HG03025 (cell line): ENCODE measurements at regions not wholly inside any gene's neighbourhood (a gene's known extent, or its start where the extent isn't known, plus 50 kb on each side); places are given as distances from the start of the nearest gene placed in this dataset.

Experiments used
- ATAC-seq: cut with Tn5 transposase; IDR thresholded peaks from one replicate; pipeline ENCODE4 v1.9.1; 2021; ENCODE audit warnings: mild to moderate bottlenecking, moderate library complexity; ENCODE audit not compliant: unreplicated experiment, low FRiP score

DNA sequence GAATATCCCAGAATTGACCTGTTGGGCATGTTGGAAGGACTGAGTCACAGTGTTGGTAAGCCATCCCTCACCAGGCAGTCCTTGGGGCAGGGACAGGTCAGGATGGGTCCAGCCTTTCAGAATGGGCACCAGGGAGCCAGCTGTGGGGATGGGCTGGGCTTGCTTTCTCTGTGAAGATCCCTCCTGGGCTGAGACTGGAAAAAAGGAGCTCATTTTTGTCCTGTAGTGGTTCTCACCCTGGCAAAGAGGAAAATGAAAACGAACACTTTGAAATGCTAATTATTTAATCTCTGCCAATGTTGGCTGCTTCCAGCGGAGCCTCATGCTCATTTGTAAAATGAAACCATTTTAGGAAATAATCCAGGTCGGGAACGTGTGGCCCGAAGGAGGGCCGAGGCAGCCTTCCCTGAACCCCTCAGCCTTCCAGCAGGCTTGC, 237.5 kb upstream of the SALL1 start:
- ATAC-seq, result no peak

DNA sequence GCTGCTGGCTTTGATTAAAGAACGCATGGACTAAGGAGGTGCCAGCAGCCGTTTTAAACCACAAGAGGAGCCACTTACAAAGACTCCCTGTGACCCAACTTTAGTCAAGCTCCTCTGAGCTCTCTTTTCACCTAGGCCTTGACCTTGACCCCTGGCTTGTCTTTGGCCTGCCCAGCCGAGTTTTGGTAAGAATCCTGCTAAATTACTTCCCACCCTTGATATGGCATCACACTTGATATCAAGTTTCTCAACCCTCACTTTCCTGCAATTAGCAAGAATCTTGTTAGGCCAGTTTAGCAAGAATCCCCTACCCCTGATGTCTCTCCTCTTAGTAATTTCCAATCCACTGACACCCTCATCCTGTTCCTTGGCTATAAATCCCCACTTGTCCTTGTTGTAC, 232.8 kb upstream of the SALL1 start:
- no peak for ATAC-seq

- ATAC-seq, result no peak
Observed at GRCh38 chr16:51382940-51383339, 231.9 kb upstream of the SALL1 start.

DNA sequence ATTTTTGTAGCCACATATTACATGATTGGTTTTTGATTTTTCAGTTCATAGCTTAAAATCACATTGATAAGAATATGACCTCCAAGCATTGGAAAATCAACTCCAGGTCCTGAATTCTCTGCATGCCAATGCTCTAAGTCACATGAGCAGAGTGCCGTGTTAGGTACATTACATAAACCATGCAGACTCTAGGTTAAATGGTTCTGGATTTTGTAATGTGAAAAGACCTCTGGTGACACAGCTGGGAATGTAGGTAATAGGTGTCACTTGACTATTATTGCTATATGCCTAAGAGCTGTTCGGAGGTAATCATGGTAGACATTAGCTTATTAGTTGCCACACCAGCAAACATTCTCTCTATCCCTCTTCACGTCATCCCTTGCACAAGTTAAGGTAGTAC, 231.1 kb upstream of the SALL1 start:
- no peak for ATAC-seq

DNA sequence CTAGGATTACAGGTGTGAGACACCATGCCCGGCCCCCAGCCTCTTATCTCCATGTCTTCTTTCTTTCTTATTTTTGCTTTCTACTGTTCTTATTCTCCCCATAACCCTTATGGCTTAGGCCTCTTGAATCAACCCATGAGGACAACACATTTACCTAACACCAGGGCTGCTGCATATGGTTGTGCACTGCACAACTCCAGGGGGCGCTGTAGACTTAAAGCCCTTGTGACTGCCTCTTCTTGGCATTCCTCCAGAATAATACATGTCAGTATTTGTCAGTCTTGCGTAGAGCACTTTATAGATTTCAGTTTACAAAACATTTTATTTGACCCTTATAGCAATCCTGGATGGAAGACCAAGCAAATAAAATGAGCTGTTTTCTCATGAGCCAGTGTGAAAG, 225.0 kb upstream of the SALL1 start:
- no peak for ATAC-seq

- no peak for ATAC-seq
Observed at GRCh38 chr16:51374790-51375189, 223.7 kb upstream of the SALL1 start.

DNA sequence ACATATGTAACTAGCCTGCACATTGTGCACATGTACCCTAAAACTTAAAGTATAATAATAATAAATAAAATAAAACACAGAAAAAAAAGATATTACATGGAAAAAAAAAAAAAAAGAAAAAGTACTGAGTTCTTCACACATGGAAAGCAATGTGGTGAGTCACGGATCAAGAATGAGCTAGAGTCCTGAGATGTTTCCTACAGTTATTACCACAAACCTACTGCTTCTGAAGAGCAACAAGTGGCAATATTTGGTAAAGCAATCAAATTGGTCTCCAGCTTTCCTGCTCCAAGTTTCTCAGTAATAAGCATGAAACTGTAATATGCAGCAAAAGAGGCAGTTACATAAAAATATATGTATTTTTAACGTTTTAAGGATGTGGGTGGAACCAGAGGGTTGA, 223.3 kb upstream of the SALL1 start:
- no peak for ATAC-seq

DNA sequence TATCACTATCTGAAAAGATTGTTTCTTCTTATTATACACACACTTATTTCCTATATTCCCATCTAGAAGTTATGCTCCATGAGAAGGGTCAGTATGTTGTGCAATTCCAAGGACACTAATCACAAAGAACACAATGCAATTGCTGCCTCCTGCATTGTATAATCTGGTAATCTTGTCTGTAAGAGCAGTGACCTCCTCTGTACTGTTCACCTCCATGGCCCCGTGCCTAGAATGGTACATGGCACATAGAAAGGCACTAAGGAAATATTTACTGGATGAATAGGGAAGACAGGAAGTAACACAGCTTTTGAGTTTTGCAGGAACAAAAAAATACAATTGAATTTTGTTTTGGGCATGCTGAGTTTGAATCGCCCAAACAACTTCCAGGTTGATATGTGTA, 214.6 kb upstream of the SALL1 start:
- ATAC-seq, result no peak

GRCh38 chr16:51359141-51359955, 208.3 kb upstream of the SALL1 start:
- ATAC-seq, result no peak

DNA sequence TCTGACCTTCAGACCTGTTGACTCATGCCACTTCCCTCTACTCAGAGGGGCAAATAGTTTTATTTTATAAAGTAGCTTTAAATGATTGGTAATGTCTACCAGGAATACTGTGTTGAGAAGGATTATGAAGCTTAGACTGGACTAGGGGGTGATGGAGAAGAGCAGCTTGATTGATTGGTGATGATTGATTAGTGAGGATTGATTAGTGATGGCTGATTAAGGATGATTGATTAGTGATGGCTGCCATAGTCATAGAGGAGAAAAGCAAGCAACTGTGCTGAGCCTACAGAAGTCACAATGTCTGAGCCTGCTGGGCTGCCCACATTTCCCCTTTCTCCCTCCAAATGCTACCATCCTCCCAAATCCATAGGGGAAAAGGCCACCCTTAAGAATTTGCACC, 206.8 kb upstream of the SALL1 start:
- ATAC-seq, result no peak

DNA sequence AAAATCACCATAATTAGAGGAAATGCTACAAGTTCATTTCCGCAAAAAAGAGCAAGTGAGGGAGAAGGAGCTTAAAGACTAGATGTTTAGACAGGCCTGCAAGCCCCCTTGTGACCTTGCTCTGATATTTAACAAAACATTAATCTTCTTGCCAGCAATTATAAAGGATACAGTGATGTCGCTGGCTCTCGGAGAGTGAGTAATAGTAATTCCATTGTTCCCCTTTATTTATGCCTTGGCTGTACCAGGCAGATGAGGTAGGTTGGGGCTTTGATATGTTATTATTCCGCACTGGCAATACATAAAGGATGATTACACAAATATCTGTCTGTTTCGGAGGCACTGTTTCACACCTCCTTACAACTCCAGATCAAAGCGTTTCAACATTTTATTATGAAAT, 204.8 kb upstream of the SALL1 start:
- no peak for ATAC-seq

GRCh38 chr16:51355195-51355594, 204.1 kb upstream of the SALL1 start:
- ATAC-seq, result no peak

GRCh38 chr16:51353055-51353454, 202.0 kb upstream of the SALL1 start:
- ATAC-seq, result no peak

DNA sequence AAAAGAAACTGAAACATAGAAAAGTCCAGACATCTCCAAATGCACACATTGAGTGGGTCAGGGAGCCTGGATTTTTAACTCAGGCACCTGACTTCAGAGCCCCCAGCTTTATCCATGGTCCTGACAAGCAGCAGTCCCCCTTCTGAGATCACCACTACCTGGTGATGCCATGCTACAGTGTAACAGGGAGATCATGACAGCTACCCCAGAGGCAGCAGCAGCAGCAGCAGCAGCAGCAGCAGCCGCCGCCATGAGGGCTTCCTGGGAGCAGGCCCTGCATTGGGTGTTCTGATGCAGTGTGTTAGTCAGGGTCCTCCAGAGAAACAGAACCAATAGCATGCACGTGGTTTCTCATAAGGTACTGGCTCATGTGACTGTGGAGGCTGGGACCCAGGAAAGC, 198.6 kb upstream of the SALL1 start:
- ATAC-seq, result no peak

DNA sequence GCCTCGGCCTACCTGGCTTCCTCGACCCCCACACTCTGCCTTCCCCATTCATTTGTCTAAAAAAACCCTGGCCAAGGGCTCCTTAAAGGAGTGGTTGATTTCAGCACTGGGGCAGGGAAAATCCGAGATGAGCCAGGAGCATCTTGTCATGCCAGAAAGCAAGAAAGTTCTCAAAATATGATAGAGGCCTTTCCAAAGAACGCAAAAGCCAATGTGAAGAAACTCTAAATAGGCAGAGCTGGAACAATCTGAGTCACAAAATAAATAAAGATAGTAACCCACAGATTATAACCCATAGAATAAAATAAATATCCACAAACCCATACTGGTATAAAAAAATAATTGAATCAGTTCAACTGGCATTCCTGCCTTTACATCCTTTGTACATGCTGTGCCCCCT, 192.3 kb upstream of the SALL1 start:
- ATAC-seq, result no peak

DNA sequence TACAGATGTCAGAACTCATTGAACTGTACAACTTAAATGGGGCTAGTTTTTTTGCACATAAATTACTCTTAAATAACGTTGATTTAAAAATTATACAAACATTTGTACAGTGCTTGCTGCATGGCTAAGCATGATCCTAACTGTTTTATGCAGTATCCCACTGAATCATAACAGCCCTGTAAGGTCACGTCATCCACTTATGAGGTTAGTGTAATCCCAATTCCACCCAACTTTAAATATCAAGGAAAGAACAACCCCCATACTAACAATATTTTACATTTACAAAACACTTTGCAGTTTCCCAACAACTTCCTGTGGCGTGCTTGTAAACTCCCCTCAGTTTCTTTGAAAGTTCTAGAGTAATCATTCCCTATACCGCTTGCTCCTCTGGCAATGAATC, 190.1 kb upstream of the SALL1 start:
- no peak for ATAC-seq

DNA sequence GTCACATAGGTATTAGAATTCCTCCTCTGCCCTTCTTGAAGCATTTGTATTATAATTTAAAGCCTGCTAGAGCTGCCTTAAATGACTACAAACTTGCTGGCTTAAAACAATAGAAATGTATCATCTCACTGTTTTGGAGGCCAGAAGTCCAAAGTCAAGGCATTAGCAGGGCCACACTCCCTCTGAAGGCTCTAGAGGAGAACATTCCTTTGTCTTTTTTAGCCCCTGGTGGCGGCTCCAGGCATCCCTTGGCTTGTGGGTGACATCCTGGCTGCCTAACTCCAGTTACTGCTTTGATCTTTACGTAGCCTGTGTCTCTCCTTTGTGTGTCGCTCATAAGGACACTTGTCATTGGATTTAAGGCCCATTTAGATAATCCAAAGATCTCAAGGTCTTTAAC, 186.6 kb upstream of the SALL1 start:
- ATAC-seq, result no peak

GRCh38 chr16:51328733-51329132, 177.7 kb upstream of the SALL1 start:
- ATAC-seq, result no peak

DNA sequence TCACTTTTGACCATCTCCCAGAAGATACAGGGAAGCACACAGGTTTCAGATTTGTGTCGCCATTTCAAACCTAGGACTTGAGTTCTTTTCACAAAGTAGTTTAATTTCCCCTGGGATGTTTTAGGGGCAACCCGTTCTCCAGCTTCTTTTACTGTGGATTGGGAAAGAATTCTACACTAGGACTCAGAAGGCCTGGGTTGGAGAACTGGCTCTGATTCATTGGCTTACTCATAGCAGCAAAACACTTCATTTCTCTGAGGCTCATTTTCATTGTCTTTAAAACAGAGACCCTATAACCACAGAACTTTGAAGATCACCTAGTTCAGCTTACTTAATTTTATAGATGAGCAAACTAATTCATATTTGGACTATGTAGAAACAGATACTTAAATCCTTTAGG, 175.9 kb upstream of the SALL1 start:
- ATAC-seq, result no peak

DNA sequence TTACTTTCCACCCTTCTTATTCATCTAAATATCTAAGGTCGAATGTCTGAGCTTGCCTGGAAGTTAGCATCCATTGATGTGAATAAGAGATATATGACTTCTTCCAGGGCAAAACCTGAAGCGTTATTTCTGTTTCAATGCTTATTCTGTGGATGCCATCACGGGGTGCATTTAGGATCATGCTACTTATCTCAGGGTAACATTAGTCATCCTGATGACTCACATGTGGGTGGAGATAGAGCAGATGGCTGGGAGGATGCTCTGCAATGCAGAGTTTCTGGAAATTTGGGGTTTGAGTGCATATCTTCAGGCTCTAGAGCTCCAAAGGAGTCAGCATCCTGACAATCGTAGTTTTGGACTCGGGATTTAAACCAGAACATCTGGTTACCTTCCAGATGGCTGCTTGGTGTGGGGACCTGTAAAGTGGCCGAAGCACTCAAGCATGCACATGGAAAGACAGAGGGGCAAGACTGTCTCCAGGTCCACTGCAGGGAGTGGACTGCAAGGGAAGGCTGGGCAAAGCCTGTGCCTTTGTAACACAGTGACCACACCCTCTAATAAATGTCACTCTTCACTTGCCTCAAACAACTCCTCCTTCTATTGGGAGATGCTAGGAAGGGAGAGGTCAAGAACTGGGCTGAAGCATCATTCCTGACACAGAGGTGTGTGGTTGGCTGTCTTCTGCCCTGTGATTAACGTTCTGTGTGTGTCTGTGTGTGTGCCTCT, 175.2 kb upstream of the SALL1 start:
- ATAC-seq, result no peak

DNA sequence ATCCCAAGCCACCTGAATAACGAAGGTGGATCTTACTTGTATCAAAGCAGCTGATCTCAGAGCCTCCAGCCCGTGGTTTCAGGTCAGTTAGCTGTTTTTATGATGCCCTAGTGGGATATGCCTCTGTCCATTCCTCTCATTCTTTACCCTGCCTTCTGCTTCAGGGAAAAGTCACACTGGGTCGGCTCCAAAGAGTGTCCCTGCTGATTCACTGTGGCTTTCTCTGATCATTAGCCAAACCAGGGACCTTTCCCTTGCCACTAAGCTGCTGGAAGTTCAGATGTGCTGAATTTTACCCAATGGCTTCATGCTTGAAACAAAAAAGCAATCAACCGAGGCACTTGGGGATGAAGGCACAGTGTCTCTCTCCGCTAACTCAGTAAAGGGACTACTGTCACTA, 170.2 kb upstream of the SALL1 start:
- ATAC-seq, result no peak

DNA sequence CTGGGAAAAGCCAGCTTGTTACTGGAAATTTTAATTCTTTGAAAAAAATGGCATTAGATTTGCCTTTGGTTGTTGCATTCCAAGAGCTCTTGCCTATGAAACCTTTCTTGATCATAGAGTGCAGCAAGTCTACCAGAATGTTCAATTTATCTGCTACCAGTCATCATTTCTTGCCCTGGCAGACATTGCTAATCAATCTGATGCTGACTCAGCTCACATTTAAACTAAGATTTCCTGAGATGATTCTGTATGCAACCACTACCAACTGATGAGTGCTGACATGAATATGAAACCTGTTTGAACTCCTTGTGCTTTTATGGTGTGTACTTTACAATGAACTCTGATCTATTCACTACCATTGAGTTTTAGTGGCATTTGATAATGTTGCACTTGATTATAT, 166.5 kb upstream of the SALL1 start:
- no peak for ATAC-seq
